Effector memory CD8-positive, alpha-beta T cell (primary cell): ENCODE measurements at regions not wholly inside any gene's neighbourhood (a gene's known extent, or its start where the extent isn't known, plus 50 kb on each side); places are given as distances from the start of the nearest gene placed in this dataset.
A peak's percentile ranks its signal among the peaks of the same experiment; 100 is the strongest.

Experiments used
- ATAC-seq: fragments of 150-1000 bp; cut with Tn5 transposase; replicated peaks from 2 replicates; pipeline ENCODE4 v1.10.0; 2021; ENCODE audit warnings: mild to moderate bottlenecking, moderate library complexity
- DNase-seq, 3 experiments: peaks; one replicate each; pipeline ENCODE4 v3.0.0; 2021
- H3K27ac Mint-ChIP-seq, 2 donors: one replicate each; pipeline ENCODE4 v1.8.0; 2022; ENCODE audit warnings: mild to moderate bottlenecking in 2 of 2, mixed read lengths in 2 of 2, moderate library complexity in 2 of 2
- H3K27me3 Mint-ChIP-seq, 2 donors: one replicate each; pipeline ENCODE4 v1.8.0; 2022; ENCODE audit warnings: mixed read lengths in 2 of 2
- H3K36me3 Mint-ChIP-seq: one replicate; pipeline ENCODE4 v1.8.0; 2022; ENCODE audit warnings: mild to moderate bottlenecking, moderate library complexity, mixed read lengths; ENCODE audit not compliant: insufficient read depth
- H3K4me1 Mint-ChIP-seq, 2 donors: one replicate each; pipeline ENCODE4 v1.8.0; 2022; ENCODE audit warnings: low read depth in 2 of 2, mixed read lengths in 2 of 2
- H3K4me3 Mint-ChIP-seq, 2 donors: one replicate each; pipeline ENCODE4 v1.8.0; 2022; ENCODE audit warnings: mild to moderate bottlenecking in 2 of 2, mixed read lengths in 2 of 2, moderate library complexity in 2 of 2
- H3K9me3 Mint-ChIP-seq, 2 donors: one replicate each; pipeline ENCODE4 v1.8.0; 2022; ENCODE audit warnings: mixed read lengths in 2 of 2

DNA sequence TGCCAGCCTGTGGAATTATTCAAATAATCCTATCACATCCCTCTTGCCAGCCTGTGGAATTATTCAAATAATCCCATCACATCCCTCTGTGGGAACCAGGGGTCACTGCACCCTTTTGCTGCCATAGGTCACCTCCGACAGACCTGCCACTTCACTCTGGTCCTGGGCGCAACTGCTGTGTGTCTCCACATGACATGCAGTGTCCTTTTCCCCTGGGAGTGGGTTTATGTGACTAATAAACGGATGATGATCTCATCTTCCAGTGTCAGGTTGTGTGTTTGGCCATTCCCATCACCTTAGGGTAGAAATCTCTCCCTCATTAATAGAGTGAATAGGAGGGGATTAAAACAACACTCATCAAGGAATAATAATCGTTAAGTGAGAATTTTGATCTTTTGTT, 603.6 kb upstream of the NR2F2 start:
- DNase-seq (no peak), ATAC-seq (no peak)
- peaks cover 7 to 13% of the 10 kb centered on the region in 2 donors for H3K27me3 Mint-ChIP-seq
- H3K27ac Mint-ChIP-seq: no peak overlapping the region
- H3K9me3 Mint-ChIP-seq: no peaks in the 10 kb centered on the region
- H3K4me3 Mint-ChIP-seq: no peak overlapping the region
- no peaks in the 10 kb centered on the region for H3K4me1 Mint-ChIP-seq
- H3K36me3 Mint-ChIP-seq: no peaks in the 10 kb centered on the region

GRCh38 chr15:95733931-95734330, 596.6 kb upstream of the NR2F2 start:
- no peak overlapping the region for H3K4me3 Mint-ChIP-seq
- peaks cover 9 to 22% of the 10 kb centered on the region in 2 donors for H3K4me1 Mint-ChIP-seq
- DNase-seq (peak in 1 of 3 experiments; percentile 2), ATAC-seq (peak; percentile 14)
- H3K36me3 Mint-ChIP-seq: no peaks in the 10 kb centered on the region
- peak overlapping the region; percentile 6 to 54 for H3K27ac Mint-ChIP-seq
- peaks cover 0 to 8% of the 10 kb centered on the region in 2 donors for H3K27me3 Mint-ChIP-seq
- peaks cover 0 to 6% of the 10 kb centered on the region in 2 donors for H3K9me3 Mint-ChIP-seq

DNA sequence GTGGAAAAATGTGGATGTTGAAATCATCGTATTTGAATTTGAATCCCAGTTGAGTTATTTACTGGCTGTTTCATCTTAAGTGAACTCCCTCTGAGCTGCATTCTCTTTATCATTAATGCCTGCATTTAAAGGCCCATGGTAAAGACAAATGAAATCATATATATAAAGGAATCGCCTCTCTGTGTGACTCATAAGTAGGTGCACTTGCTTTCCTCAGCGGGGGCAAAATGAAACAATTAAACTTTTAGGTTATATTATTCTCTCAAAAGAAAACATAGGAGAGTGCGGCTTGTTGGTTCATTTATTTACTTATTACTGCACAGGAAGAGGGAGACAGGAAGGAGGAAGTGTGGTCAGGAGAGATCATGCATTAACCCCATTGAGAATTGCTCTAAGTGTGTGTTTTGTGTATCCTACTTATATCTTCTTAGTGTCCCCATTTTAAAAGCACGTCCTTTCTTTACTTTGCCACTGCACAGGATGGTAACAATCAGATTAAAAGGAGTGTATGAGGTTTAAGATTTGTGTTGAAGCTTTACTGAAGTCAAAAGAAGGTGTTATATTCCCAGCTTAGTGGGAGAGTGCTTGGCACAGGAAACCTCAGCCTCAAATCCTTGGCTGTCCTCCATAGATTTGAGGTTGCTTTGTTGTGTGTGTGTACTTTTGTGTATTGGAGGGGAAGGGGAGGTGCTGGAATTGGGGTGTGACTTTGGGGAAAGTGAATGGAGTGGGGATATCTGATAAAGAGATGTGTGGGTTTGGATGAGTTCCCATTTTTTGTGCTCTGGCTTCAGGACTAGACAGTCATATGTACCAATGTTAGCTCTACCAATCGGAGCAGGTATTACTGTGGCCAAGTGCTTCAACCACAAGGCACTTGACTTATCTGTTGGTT, 595.8 kb upstream of the NR2F2 start:
- H3K9me3 Mint-ChIP-seq: peaks cover 0 to 6% of the 10 kb centered on the region in 2 donors
- H3K36me3 Mint-ChIP-seq: no peaks in the 10 kb centered on the region
- peak overlapping the region; percentile 6 to 54 for H3K27ac Mint-ChIP-seq
- no peak for ATAC-seq
- H3K27me3 Mint-ChIP-seq: peaks cover 0 to 8% of the 10 kb centered on the region in 2 donors
- no peak for DNase-seq
- H3K4me3 Mint-ChIP-seq: peak overlapping the region; percentile 24 to 68
- peaks cover 9 to 22% of the 10 kb centered on the region in 2 donors for H3K4me1 Mint-ChIP-seq

DNA sequence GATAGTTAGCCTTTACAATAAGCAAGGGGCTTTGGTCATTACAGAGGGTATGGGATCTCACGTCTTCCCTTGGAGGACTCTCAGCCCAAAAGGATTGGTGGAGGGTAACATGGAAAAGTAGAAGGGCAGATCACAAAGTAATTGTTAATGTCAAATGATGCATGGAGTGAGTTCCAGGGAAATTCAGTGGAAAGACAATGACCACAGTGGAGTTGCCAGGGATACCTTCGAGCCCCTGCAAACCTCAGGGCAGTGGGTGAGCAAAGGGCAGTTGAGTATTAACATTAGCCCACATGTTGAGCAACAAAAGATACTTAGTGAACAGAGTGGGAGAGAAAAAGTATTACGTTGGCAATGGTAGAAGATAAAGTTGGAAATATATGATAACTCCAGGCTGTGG, 593.4 kb upstream of the NR2F2 start:
- Mint-ChIP-seq H3K4me3 (no peak overlapping the region), H3K4me1 (peaks cover 12 to 32% of the 10 kb centered on the region in 2 donors), H3K27ac (no peak overlapping the region), H3K36me3 (no peaks in the 10 kb centered on the region), H3K9me3 (peaks cover 0 to 6% of the 10 kb centered on the region in 2 donors), H3K27me3 (peaks cover 0 to 8% of the 10 kb centered on the region in 2 donors)
- ATAC-seq (no peak), DNase-seq (no peak)

- Mint-ChIP-seq H3K4me3 (no peak overlapping the region), H3K36me3 (no peaks in the 10 kb centered on the region), H3K27me3 (peaks cover 0 to 8% of the 10 kb centered on the region in 2 donors), H3K4me1 (peaks cover 11 to 30% of the 10 kb centered on the region in 2 donors), H3K9me3 (peaks cover 6 to 7% of the 10 kb centered on the region in 2 donors), H3K27ac (no peak overlapping the region)
- ATAC-seq (no peak), DNase-seq (no peak)
These were observed 591.4 kb upstream of the NR2F2 start for GRCh38 chr15:95739131-95739530.

DNA sequence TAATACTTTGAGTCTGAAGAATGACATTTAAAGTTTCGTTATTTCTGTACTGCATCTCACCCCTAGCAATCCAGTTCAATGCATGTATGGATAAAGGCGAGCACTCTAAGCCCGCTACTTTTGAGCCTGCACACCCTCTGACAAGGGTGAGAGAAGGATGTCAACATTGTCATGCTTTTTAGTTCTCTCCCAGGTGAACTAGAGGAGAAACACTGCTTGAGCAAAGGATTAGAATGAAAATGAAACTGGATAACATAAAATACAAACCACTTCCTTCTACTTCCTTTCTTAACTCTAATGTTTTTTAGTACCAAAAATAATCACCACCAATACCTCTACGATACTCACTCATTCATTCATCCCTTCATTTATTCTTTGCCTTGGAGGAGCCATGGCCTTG, 588.7 kb upstream of the NR2F2 start:
- Mint-ChIP-seq H3K27me3 (peaks cover 0 to 8% of the 10 kb centered on the region in 2 donors), H3K36me3 (no peaks in the 10 kb centered on the region), H3K4me3 (peak overlapping the region in 1 of 2 donors; percentile 61), H3K27ac (peak overlapping the region in 1 of 2 donors; percentile 19), H3K9me3 (peaks cover 2 to 7% of the 10 kb centered on the region in 2 donors), H3K4me1 (peaks cover 4 to 11% of the 10 kb centered on the region in 2 donors)
- DNase-seq: no peak
- ATAC-seq: no peak

GRCh38 chr15:95742256-95742655, 588.2 kb upstream of the NR2F2 start:
- H3K4me1 Mint-ChIP-seq: peaks cover 4 to 11% of the 10 kb centered on the region in 2 donors
- DNase-seq: no peak
- ATAC-seq: no peak
- peak overlapping the region; percentile 11 to 61 for H3K4me3 Mint-ChIP-seq
- H3K9me3 Mint-ChIP-seq: peaks cover 2 to 7% of the 10 kb centered on the region in 2 donors
- peaks cover 0 to 6% of the 10 kb centered on the region in 2 donors for H3K27me3 Mint-ChIP-seq
- no peak overlapping the region for H3K27ac Mint-ChIP-seq
- no peaks in the 10 kb centered on the region for H3K36me3 Mint-ChIP-seq

DNA sequence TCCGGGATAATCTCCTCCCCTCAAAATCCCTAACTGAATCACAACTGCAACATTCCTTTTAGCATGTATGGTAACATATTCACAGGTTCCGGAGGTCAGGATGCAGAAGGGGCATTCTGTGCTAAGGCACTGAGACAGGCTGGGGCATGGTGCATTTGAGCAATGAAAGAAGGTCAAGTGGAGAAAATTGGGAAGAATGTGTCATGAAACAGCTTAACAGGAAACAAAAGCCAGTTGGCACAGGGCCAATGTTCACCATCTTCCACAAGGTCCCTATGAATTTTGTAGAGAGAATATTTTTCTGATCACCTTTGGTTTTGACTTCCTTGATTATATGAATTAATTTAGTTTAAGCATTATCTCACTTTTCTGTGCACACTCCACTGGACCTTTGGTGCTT, 587.7 kb upstream of the NR2F2 start:
- H3K27me3 Mint-ChIP-seq: peaks cover 0 to under 1% of the 10 kb centered on the region in 2 donors
- DNase-seq (no peak), ATAC-seq (no peak)
- peaks cover 2 to 7% of the 10 kb centered on the region in 2 donors for H3K9me3 Mint-ChIP-seq
- H3K4me3 Mint-ChIP-seq: no peak overlapping the region
- H3K36me3 Mint-ChIP-seq: no peaks in the 10 kb centered on the region
- H3K27ac Mint-ChIP-seq: no peak overlapping the region
- peaks cover 4 to 11% of the 10 kb centered on the region in 2 donors for H3K4me1 Mint-ChIP-seq

- no peak for DNase-seq
- ATAC-seq: no peak
- H3K27ac Mint-ChIP-seq: no peak overlapping the region
- H3K4me1 Mint-ChIP-seq: no peaks in the 10 kb centered on the region
- H3K36me3 Mint-ChIP-seq: no peaks in the 10 kb centered on the region
- H3K4me3 Mint-ChIP-seq: no peak overlapping the region
- H3K27me3 Mint-ChIP-seq: no peaks in the 10 kb centered on the region
- no peaks in the 10 kb centered on the region for H3K9me3 Mint-ChIP-seq
These were observed 573.3 kb upstream of the NR2F2 start for GRCh38 chr15:95757171-95757570.

GRCh38 chr15:95758451-95758850, 572.0 kb upstream of the NR2F2 start:
- no peaks in the 10 kb centered on the region for H3K36me3 Mint-ChIP-seq
- H3K27me3 Mint-ChIP-seq: no peaks in the 10 kb centered on the region
- no peak overlapping the region for H3K4me3 Mint-ChIP-seq
- no peaks in the 10 kb centered on the region for H3K4me1 Mint-ChIP-seq
- ATAC-seq (no peak), DNase-seq (no peak)
- H3K27ac Mint-ChIP-seq: no peak overlapping the region
- no peaks in the 10 kb centered on the region for H3K9me3 Mint-ChIP-seq

GRCh38 chr15:95758851-95759250, 571.6 kb upstream of the NR2F2 start:
- no peaks in the 10 kb centered on the region for H3K36me3 Mint-ChIP-seq
- no peaks in the 10 kb centered on the region for H3K9me3 Mint-ChIP-seq
- no peak for DNase-seq
- H3K4me3 Mint-ChIP-seq: no peak overlapping the region
- no peak overlapping the region for H3K27ac Mint-ChIP-seq
- H3K4me1 Mint-ChIP-seq: no peaks in the 10 kb centered on the region
- no peak for ATAC-seq
- H3K27me3 Mint-ChIP-seq: no peaks in the 10 kb centered on the region

DNA sequence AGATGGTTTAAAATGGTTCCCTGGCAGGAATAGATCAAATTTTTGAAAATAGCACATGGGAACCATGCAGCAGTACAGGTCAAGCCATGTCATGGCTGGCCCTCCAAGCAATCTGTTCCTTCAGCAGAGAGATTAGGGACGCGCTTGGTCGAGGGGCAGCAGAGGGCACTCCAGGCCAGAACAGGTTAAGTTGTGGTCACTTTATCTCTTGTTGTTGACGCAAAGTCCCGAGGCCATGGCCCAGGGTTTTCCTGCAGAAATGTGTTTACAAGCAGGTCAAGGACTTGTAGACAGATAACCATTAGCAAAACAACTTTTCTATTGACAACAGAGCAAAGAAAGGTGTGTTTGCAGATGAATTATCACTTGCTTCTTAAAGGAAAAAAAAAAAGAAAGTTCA, 570.0 kb upstream of the NR2F2 start:
- H3K9me3 Mint-ChIP-seq: no peaks in the 10 kb centered on the region
- no peaks in the 10 kb centered on the region for H3K36me3 Mint-ChIP-seq
- no peak for ATAC-seq
- no peaks in the 10 kb centered on the region for H3K4me1 Mint-ChIP-seq
- DNase-seq: no peak
- H3K27me3 Mint-ChIP-seq: no peaks in the 10 kb centered on the region
- no peak overlapping the region for H3K27ac Mint-ChIP-seq
- H3K4me3 Mint-ChIP-seq: no peak overlapping the region

DNA sequence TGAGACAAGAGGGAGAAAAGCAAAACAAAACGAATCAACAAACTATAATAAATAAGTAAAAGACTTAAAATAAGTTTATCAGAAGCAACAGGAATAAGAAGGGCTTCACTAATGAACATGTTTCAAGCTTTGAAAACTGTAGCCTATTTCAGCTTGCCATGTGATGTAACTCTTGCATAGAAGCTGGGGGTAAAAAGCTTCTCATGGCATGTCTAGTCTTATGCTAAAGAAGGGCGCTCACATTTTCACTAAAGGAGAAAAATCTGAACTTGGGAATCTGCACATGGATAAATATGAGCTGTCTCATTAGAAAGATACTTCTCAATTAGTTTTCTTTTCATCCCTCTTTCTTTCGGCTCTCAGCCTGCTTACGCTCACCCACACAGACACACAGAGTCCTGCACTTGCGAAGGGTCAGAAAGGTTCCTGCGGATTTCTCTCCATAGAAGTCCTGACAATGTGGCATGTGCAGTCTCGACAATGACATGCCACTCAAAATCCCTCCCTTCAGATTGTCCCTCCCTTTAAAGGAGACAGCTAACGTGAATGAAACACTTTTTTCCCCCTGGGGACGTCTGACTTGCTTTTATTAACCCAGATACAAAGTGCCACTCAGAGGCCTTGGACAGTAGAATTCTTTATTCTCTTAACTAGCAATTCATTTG, 568.9 kb upstream of the NR2F2 start:
- ATAC-seq: no peak
- Mint-ChIP-seq H3K36me3 (no peaks in the 10 kb centered on the region), H3K4me1 (no peaks in the 10 kb centered on the region)

DNA sequence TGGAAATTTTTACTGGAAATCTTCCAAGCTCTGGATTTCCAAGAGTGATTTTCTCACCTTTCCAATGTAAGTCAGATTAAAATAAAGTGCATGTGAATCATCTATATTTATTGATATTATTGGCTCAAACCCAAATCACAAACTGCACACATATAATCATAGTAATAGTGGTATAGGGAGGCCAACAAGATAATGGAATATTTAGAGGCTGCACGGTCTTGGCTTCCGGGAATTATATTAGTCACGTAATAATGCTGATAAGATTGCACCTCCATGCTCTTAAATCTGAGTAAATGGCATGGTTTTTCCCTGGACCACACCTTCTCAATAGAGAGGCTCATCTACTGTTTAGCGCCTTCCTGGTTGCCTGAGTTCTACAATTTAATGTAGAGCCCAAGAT, 567.1 kb upstream of the NR2F2 start:
- Mint-ChIP-seq H3K27ac (no peak overlapping the region), H3K36me3 (no peaks in the 10 kb centered on the region)

More for the DNA sequence above, 568.9 kb upstream of the NR2F2 start:
- H3K27me3 Mint-ChIP-seq: no peaks in the 10 kb centered on the region
- no peaks in the 10 kb centered on the region for H3K9me3 Mint-ChIP-seq
- H3K27ac Mint-ChIP-seq: no peak overlapping the region
- no peak for DNase-seq
- H3K4me3 Mint-ChIP-seq: no peak overlapping the region

More for the DNA sequence above, 567.1 kb upstream of the NR2F2 start:
- ATAC-seq: no peak
- H3K27me3 Mint-ChIP-seq: no peaks in the 10 kb centered on the region
- DNase-seq: no peak
- H3K4me1 Mint-ChIP-seq: no peaks in the 10 kb centered on the region
- H3K4me3 Mint-ChIP-seq: no peak overlapping the region
- no peaks in the 10 kb centered on the region for H3K9me3 Mint-ChIP-seq
